Nephron progenitor cell (in vitro differentiated cells): ENCODE measurements at regions not wholly inside any gene's neighbourhood (a gene's known extent, or its start where the extent isn't known, plus 50 kb on each side); places are given as distances from the start of the nearest gene placed in this dataset.

Source experiments
- DNase-seq: peaks from one replicate; pipeline ENCODE4 v3.0.0; 2021
- H3K27ac Mint-ChIP-seq: 2 replicates; pipeline ENCODE4 v1.8.0; 2021; ENCODE audit warnings: mild to moderate bottlenecking, moderate library complexity, mixed read lengths
- H3K27me3 Mint-ChIP-seq: 2 replicates; pipeline ENCODE4 v1.8.0; 2021; ENCODE audit warnings: mild to moderate bottlenecking, low read depth, mixed read lengths; ENCODE audit not compliant: poor library complexity
- H3K36me3 Mint-ChIP-seq: 2 replicates; pipeline ENCODE4 v1.8.0; 2021; ENCODE audit warnings: low read depth, mixed read lengths
- H3K4me1 Mint-ChIP-seq: 2 replicates; pipeline ENCODE4 v1.8.0; 2021; ENCODE audit warnings: mixed read lengths
- H3K4me3 Mint-ChIP-seq: 2 replicates; pipeline ENCODE4 v1.8.0; 2021; ENCODE audit warnings: mild to moderate bottlenecking, moderate library complexity, mixed read lengths
- H3K9me3 Mint-ChIP-seq: 2 replicates; pipeline ENCODE4 v1.8.0; 2021; ENCODE audit warnings: mild to moderate bottlenecking, moderate library complexity, mixed read lengths
- CTCF ChIP-seq: fragments of 200-600 bp; sonication (generic); IDR thresholded peaks from 2 replicates; pipeline ENCODE4 v1.5.0; 2021; ENCODE audit warnings: antibody characterized with exemption

DNA sequence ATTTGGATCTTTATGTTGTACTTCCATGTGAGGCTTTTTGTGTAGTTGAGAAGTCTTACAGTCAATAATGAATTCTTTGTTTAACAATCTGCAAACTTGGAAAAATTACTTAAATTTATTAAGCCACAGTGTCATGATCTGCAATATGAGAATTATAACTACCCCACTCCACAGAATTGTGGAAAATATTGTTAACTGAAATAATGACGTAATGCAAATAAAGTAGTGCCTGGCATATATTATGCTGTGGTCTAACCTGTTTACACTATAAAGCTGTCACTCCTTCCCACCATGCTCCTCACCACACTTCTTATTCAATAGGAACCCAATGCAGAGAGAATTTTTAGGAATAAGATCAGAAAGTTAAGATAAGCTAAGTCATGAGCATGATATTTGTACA, 632.1 kb upstream of the GALNTL6 start:
- Mint-ChIP-seq H3K4me1 (no peaks in the 10 kb centered on the region), H3K27me3 (no peaks in the 10 kb centered on the region), H3K27ac (no peak overlapping the region), H3K4me3 (no peak overlapping the region), H3K9me3 (no peaks in the 10 kb centered on the region), H3K36me3 (no peaks in the 10 kb centered on the region)
- no peak for TF ChIP-seq CTCF
- DNase-seq = no peak

DNA sequence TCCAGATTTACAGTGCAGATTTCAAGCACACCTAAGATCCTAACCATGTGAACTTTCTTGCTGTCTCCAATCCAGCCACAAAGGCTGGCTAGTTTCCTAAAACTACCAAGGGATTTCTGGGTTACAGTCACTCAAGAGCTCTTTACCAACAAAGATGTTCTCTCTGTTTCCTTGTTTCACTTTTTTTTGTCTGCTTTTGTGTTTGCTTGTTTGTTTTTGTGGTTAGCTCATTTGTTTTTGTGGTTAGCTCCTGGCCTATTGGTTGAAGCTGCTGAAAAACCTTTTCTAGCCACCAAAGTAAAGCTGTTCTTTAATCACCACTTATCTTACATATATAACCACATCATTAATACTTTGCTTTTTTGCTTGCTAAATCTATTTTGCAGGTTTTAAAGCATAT, 642.5 kb upstream of the GALNTL6 start:
- no peak for TF ChIP-seq CTCF
- no peak overlapping the region for H3K4me3 Mint-ChIP-seq
- H3K9me3 Mint-ChIP-seq = no peaks in the 10 kb centered on the region
- H3K27me3 Mint-ChIP-seq = peaks cover 8% of the 10 kb centered on the region
- H3K4me1 Mint-ChIP-seq = no peaks in the 10 kb centered on the region
- no peak for DNase-seq
- no peak overlapping the region for H3K27ac Mint-ChIP-seq
- H3K36me3 Mint-ChIP-seq = no peaks in the 10 kb centered on the region

DNA sequence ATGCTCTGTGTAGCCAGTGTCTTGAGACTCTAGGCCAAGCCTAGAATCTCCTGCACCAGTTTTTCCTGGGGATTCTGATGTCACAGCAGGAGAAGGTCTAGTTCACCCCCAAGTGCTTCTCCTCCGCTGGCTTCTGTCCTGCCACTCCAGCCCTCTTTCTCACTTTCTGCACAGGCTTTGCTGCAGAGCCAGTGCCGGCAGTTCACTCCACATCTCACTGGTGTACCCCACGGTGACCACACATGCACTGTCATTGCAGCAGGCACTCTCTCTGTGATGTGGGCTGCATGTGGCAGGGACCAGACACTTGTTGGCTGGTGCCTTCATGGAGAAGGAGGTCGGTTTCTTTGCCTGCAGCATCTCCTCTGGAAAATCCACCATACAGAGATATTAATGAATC, 643.8 kb upstream of the GALNTL6 start:
- Mint-ChIP-seq H3K27me3 (peaks cover 8% of the 10 kb centered on the region), H3K9me3 (no peaks in the 10 kb centered on the region), H3K4me3 (no peak overlapping the region), H3K27ac (no peak overlapping the region), H3K4me1 (no peaks in the 10 kb centered on the region), H3K36me3 (no peaks in the 10 kb centered on the region)
- no peak for DNase-seq
- no peak for TF ChIP-seq CTCF

DNA sequence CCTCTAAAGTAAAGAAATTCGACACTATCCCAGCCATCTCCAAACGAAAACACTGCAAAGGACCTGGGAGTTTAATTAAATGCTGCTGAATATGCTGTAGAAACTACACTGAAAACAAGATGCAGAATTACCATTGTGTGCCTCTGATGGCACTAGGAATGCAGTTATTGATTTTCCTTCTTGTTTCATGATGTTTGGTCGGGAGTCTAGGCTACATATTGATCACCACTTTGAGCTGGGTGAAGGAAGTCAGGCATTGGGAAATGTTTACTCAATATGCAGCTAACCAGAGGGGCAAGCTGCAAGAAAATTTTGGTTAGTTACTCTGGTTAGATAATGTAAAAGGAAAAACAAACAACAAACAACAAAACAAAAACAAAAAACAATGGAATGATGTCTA, 650.7 kb upstream of the GALNTL6 start:
- DNase-seq = no peak
- H3K9me3 Mint-ChIP-seq = no peaks in the 10 kb centered on the region
- no peaks in the 10 kb centered on the region for H3K36me3 Mint-ChIP-seq
- H3K4me3 Mint-ChIP-seq = no peak overlapping the region
- no peak for TF ChIP-seq CTCF
- H3K4me1 Mint-ChIP-seq = no peaks in the 10 kb centered on the region
- no peak overlapping the region for H3K27ac Mint-ChIP-seq
- no peaks in the 10 kb centered on the region for H3K27me3 Mint-ChIP-seq

- no peak for TF ChIP-seq CTCF
- no peak for DNase-seq
- H3K36me3 Mint-ChIP-seq = no peaks in the 10 kb centered on the region
- no peaks in the 10 kb centered on the region for H3K27me3 Mint-ChIP-seq
- H3K27ac Mint-ChIP-seq = no peak overlapping the region
- no peaks in the 10 kb centered on the region for H3K9me3 Mint-ChIP-seq
- no peaks in the 10 kb centered on the region for H3K4me1 Mint-ChIP-seq
- no peak overlapping the region for H3K4me3 Mint-ChIP-seq
These were observed 655.6 kb upstream of the GALNTL6 start for GRCh38 chr4:171157462-171158082.

DNA sequence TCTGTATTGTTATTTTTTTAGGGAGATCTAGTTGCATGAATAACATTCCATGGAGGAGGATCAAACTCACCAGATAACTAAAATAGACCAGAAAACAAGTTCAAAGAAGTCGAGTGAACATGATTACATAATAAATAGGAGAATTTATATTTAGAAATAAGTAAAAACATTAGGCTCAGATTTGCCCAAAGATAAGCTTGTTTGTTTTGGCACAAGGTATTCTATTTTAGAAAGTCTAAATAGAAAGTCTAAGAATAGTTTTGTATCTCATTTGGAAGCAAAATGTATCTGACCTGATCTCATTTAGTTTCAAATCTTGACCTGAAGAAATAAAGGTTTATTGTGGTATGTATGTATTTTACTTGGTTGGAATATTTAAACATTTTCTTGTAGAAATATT, 670.6 kb upstream of the GALNTL6 start:
- no peak overlapping the region for H3K4me3 Mint-ChIP-seq
- no peaks in the 10 kb centered on the region for H3K4me1 Mint-ChIP-seq
- no peak for DNase-seq
- no peaks in the 10 kb centered on the region for H3K36me3 Mint-ChIP-seq
- H3K9me3 Mint-ChIP-seq = no peaks in the 10 kb centered on the region
- H3K27ac Mint-ChIP-seq = no peak overlapping the region
- no peaks in the 10 kb centered on the region for H3K27me3 Mint-ChIP-seq
- no peak for TF ChIP-seq CTCF
